ENCODE measurements at regions not wholly inside any gene's neighbourhood (a gene's known extent, or its start where the extent isn't known, plus 50 kb on each side); places are given as distances from the start of the nearest gene placed in this dataset.

- ATAC-seq, result no peak
- DNase-seq, result no peak
- POLR2A ChIA-PET, result no interaction called here
- H3K9me3 Mint-ChIP-seq, result no peaks in the 10 kb centered on the region
- no peaks in the 10 kb centered on the region for H3K36me3 Mint-ChIP-seq
- no peak overlapping the region for H3K4me3 Mint-ChIP-seq
- no peak overlapping the region for H3K27ac Mint-ChIP-seq
- H3K27me3 Mint-ChIP-seq, result peaks cover 0 to 8% (median 5%) of the 10 kb centered on the region in 5 donors
- H3K4me1 Mint-ChIP-seq, result no peaks in the 10 kb centered on the region
Observed at GRCh38 chr6:133683308-133683580, 205.7 kb upstream of the TCF21 start.

GRCh38 chr6:133683606-133684005 lies 205.3 kb upstream of the TCF21 start:
- Mint-ChIP-seq H3K27ac (no peak overlapping the region), H3K9me3 (no peaks in the 10 kb centered on the region), H3K27me3 (peaks cover 0 to 11% (median 5%) of the 10 kb centered on the region in 5 donors), H3K4me3 (no peak overlapping the region), H3K36me3 (no peaks in the 10 kb centered on the region), H3K4me1 (no peaks in the 10 kb centered on the region)
- POLR2A ChIA-PET, result no interaction called here
- DNase-seq (no peak), ATAC-seq (no peak)

- H3K9me3 Mint-ChIP-seq, result peaks cover 0 to 12% (median 4%) of the 10 kb centered on the region in 9 donors
- POLR2A ChIA-PET, result no interaction called here
- DNase-seq (no peak), ATAC-seq (no peak)
- no peaks in the 10 kb centered on the region for H3K36me3 Mint-ChIP-seq
- no peak overlapping the region for H3K4me3 Mint-ChIP-seq
- no peak overlapping the region for H3K27ac Mint-ChIP-seq
- peaks cover 0 to 2% (median 0%) of the 10 kb centered on the region in 4 donors for H3K4me1 Mint-ChIP-seq
- peaks cover 0 to 11% (median 1%) of the 10 kb centered on the region in 5 donors for H3K27me3 Mint-ChIP-seq
Observed at GRCh38 chr6:133688705-133689492, 200.0 kb upstream of the TCF21 start.

GRCh38 chr6:133689863-133690262 lies 199.1 kb upstream of the TCF21 start:
- Mint-ChIP-seq H3K4me3 (no peak overlapping the region), H3K27me3 (peaks cover 0 to 11% (median 1%) of the 10 kb centered on the region in 5 donors), H3K9me3 (peaks cover 0 to 12% (median 4%) of the 10 kb centered on the region in 9 donors), H3K4me1 (peaks cover 0 to 2% (median 0%) of the 10 kb centered on the region in 4 donors), H3K27ac (no peak overlapping the region), H3K36me3 (no peaks in the 10 kb centered on the region)
- POLR2A ChIA-PET, result no interaction called here
- ATAC-seq, result no peak
- DNase-seq, result no peak

- no peak for ATAC-seq
- Mint-ChIP-seq H3K4me1 (peaks cover 0 to 2% (median 0%) of the 10 kb centered on the region in 4 donors), H3K27me3 (peaks cover 0 to 9% (median 6%) of the 10 kb centered on the region in 5 donors), H3K4me3 (no peak overlapping the region), H3K36me3 (no peaks in the 10 kb centered on the region), H3K9me3 (peaks cover 0 to 13% (median 6%) of the 10 kb centered on the region in 9 donors), H3K27ac (no peak overlapping the region)
- POLR2A ChIA-PET, result no interaction called here
- no peak for DNase-seq
Observed at GRCh38 chr6:133693565-133693964, 195.3 kb upstream of the TCF21 start.

GRCh38 chr6:133697185-133697584 lies 191.7 kb upstream of the TCF21 start:
- Mint-ChIP-seq H3K36me3 (no peaks in the 10 kb centered on the region), H3K9me3 (peaks cover 0 to 20% (median 6%) of the 10 kb centered on the region in 9 donors), H3K27ac (no peak overlapping the region), H3K27me3 (peaks cover 0 to 27% (median 11%) of the 10 kb centered on the region in 5 donors), H3K4me1 (peaks cover 0 to 2% (median 0%) of the 10 kb centered on the region in 4 donors), H3K4me3 (no peak overlapping the region)
- DNase-seq (no peak), ATAC-seq (no peak)
- POLR2A ChIA-PET, result no interaction called here

- DNase-seq (no peak), ATAC-seq (no peak)
- H3K9me3 Mint-ChIP-seq, result peaks cover 0 to 20% (median 6%) of the 10 kb centered on the region in 9 donors
- no peak overlapping the region for H3K4me3 Mint-ChIP-seq
- POLR2A ChIA-PET, result no interaction called here
- H3K27me3 Mint-ChIP-seq, result peaks cover 0 to 27% (median 13%) of the 10 kb centered on the region in 5 donors
- H3K36me3 Mint-ChIP-seq, result no peaks in the 10 kb centered on the region
- H3K27ac Mint-ChIP-seq, result no peak overlapping the region
- H3K4me1 Mint-ChIP-seq, result peaks cover 0 to 1% (median 0%) of the 10 kb centered on the region in 4 donors
Observed at GRCh38 chr6:133697666-133698065, 191.2 kb upstream of the TCF21 start.

GRCh38 chr6:133698272-133698671 lies 190.6 kb upstream of the TCF21 start:
- POLR2A ChIA-PET, result no interaction called here

GRCh38 chr6:133699741-133700385 lies 189.1 kb upstream of the TCF21 start:
- Mint-ChIP-seq H3K4me3 (no peak overlapping the region), H3K27ac (no peak overlapping the region), H3K27me3 (peaks cover 2 to 27% (median 10%) of the 10 kb centered on the region in 5 donors), H3K9me3 (peaks cover 0 to 20% (median 4%) of the 10 kb centered on the region in 9 donors), H3K36me3 (no peaks in the 10 kb centered on the region), H3K4me1 (no peaks in the 10 kb centered on the region)
- POLR2A ChIA-PET, result no interaction called here
- no peak for DNase-seq
- ATAC-seq, result no peak

More at GRCh38 chr6:133698272-133698671, 190.6 kb upstream of the TCF21 start:
- H3K4me3 Mint-ChIP-seq, result no peak overlapping the region
- no peaks in the 10 kb centered on the region for H3K4me1 Mint-ChIP-seq
- no peak overlapping the region for H3K27ac Mint-ChIP-seq
- no peak for DNase-seq
- peaks cover 0 to 20% (median 6%) of the 10 kb centered on the region in 9 donors for H3K9me3 Mint-ChIP-seq
- H3K36me3 Mint-ChIP-seq, result no peaks in the 10 kb centered on the region
- H3K27me3 Mint-ChIP-seq, result peaks cover 2 to 27% (median 10%) of the 10 kb centered on the region in 5 donors
- no peak for ATAC-seq

GRCh38 chr6:133701633-133702331 lies 187.1 kb upstream of the TCF21 start:
- Mint-ChIP-seq H3K27me3 (peaks cover 2 to 27% (median 12%) of the 10 kb centered on the region in 5 donors), H3K27ac (no peak overlapping the region), H3K36me3 (no peaks in the 10 kb centered on the region), H3K4me3 (no peak overlapping the region), H3K4me1 (no peaks in the 10 kb centered on the region), H3K9me3 (peaks cover 0 to 11% (median 4%) of the 10 kb centered on the region in 9 donors)
- no peak for DNase-seq
- POLR2A ChIA-PET, result no interaction called here
- no peak for ATAC-seq

GRCh38 chr6:133704371-133704770 lies 184.5 kb upstream of the TCF21 start:
- POLR2A ChIA-PET, result no interaction called here
- Mint-ChIP-seq H3K36me3 (no peaks in the 10 kb centered on the region), H3K4me1 (no peaks in the 10 kb centered on the region), H3K27me3 (peaks cover 2 to 13% (median 11%) of the 10 kb centered on the region in 5 donors), H3K27ac (no peak overlapping the region), H3K4me3 (no peak overlapping the region), H3K9me3 (peaks cover 0 to 13% (median 4%) of the 10 kb centered on the region in 9 donors)
- ATAC-seq, result no peak
- DNase-seq, result no peak

GRCh38 chr6:133705066-133705465 lies 183.8 kb upstream of the TCF21 start:
- Mint-ChIP-seq H3K27ac (no peak overlapping the region), H3K9me3 (peaks cover 0 to 13% (median 3%) of the 10 kb centered on the region in 9 donors), H3K27me3 (peaks cover 2 to 13% (median 11%) of the 10 kb centered on the region in 5 donors), H3K4me1 (no peaks in the 10 kb centered on the region), H3K4me3 (no peak overlapping the region), H3K36me3 (no peaks in the 10 kb centered on the region)
- ATAC-seq (no peak), DNase-seq (no peak)
- POLR2A ChIA-PET, result no interaction called here

- ATAC-seq (no peak), DNase-seq (no peak)
- H3K27me3 Mint-ChIP-seq, result peaks cover 0 to 13% (median 6%) of the 10 kb centered on the region in 5 donors
- no peak overlapping the region for H3K4me3 Mint-ChIP-seq
- POLR2A ChIA-PET, result no interaction called here
- peaks cover 0 to 11% (median 2%) of the 10 kb centered on the region in 9 donors for H3K9me3 Mint-ChIP-seq
- no peaks in the 10 kb centered on the region for H3K4me1 Mint-ChIP-seq
- H3K27ac Mint-ChIP-seq, result no peak overlapping the region
- no peaks in the 10 kb centered on the region for H3K36me3 Mint-ChIP-seq
Observed at GRCh38 chr6:133705731-133706130, 183.2 kb upstream of the TCF21 start.
